HEK293 (cell line): ENCODE measurements at regions not wholly inside any gene's neighbourhood (a gene's known extent, or its start where the extent isn't known, plus 50 kb on each side); places are given as distances from the start of the nearest gene placed in this dataset.

Experiments
- CTCF ChIA-PET: fragments of 350-600 bp; formaldehyde crosslinking; extraction: SDS; loops from one replicate; lab custom pipeline; 2021; ENCODE audit warnings: antibody characterized with exemption; lab: Yijun Ruan, JAX
- POLR2A ChIA-PET: fragments of 300-600 bp; formaldehyde crosslinking; extraction: SDS; loops from one replicate; lab custom pipeline; 2020; ENCODE audit warnings: antibody characterized with exemption, inconsistent platforms; lab: Yijun Ruan, JAX
- H3K27ac ChIP-seq: fragments of 200-500 bp; sonication (Bioruptor generic); 2 replicates; pipeline ENCODE4 v1.5.1; 2014; ENCODE audit warnings: low read depth, low read length, control low read depth, inconsistent platforms; ENCODE audit errors: extremely low read depth
- H3K36me3 ChIP-seq, 2 experiments: fragments of 200-500 bp in 1 of 2; sonication (Bioruptor generic) in 1 of 2; 1 replicate in 1 of 2; 2 replicates in 1 of 2; pipeline ENCODE4 v1.5.1; 2014 to 2017; ENCODE audit warnings: inconsistent platforms in 2 of 2, low read length in 2 of 2; ENCODE audit not compliant: control insufficient read depth in 2 of 2, insufficient read depth in 1 of 2
- H3K4me1 ChIP-seq: fragments of 200-500 bp; sonication (Bioruptor generic); 2 replicates; pipeline ENCODE4 v1.5.1; 2014; ENCODE audit warnings: mild to moderate bottlenecking, low read length, inconsistent platforms; ENCODE audit not compliant: control insufficient read depth, insufficient read depth
- H3K4me3 ChIP-seq: 2 replicates; pipeline ENCODE4 v1.5.1; 2011; ENCODE audit warnings: low read depth, mild to moderate bottlenecking, control low read depth, low read length, moderate library complexity
- H3K9me3 ChIP-seq: fragments of 200-500 bp; sonication (Bioruptor generic); 2 replicates; pipeline ENCODE4 v1.5.1; 2014; ENCODE audit warnings: low read depth, low read length, inconsistent platforms; ENCODE audit not compliant: control insufficient read depth, insufficient read depth
- KLF9 ChIP-seq: fragments of 450-650 bp; formaldehyde crosslinking; IDR thresholded peaks from 2 replicates; pipeline ENCODE4 v1.5.1; 2016; ENCODE audit warnings: missing biosample characterization, missing genetic modification characterization, low read depth
- PRDM1 ChIP-seq: fragments of 450-650 bp; formaldehyde crosslinking; IDR thresholded peaks from 2 replicates; pipeline ENCODE4; 2016; ENCODE audit warnings: missing biosample characterization, missing genetic modification characterization
- PRDM2 ChIP-seq: fragments of 450-650 bp; formaldehyde crosslinking; IDR thresholded peaks from 2 replicates; pipeline ENCODE4 v1.5.1; 2016; ENCODE audit warnings: missing biosample characterization, missing genetic modification characterization, borderline replicate concordance
- SALL2 ChIP-seq: fragments of 450-650 bp; formaldehyde crosslinking; IDR thresholded peaks from 2 replicates; pipeline ENCODE4 v1.5.0; 2017; ENCODE audit warnings: missing biosample characterization, mild to moderate bottlenecking, missing genetic modification characterization, borderline replicate concordance
- SP2 ChIP-seq: fragments of 450-650 bp; formaldehyde crosslinking; IDR thresholded peaks from 2 replicates; pipeline ENCODE4 v1.5.1; 2016; ENCODE audit warnings: missing biosample characterization, missing genetic modification characterization
- ZNF148 ChIP-seq: fragments of 450-650 bp; formaldehyde crosslinking; IDR thresholded peaks from 2 replicates; pipeline ENCODE4 v1.5.0; 2017; ENCODE audit warnings: missing biosample characterization, missing genetic modification characterization, borderline replicate concordance
- ZNF157 ChIP-seq: fragments of 450-650 bp; formaldehyde crosslinking; IDR thresholded peaks from 2 replicates; pipeline ENCODE4 v1.5.1; 2016; ENCODE audit warnings: missing biosample characterization, missing genetic modification characterization
- ZNF221 ChIP-seq: fragments of 450-650 bp; formaldehyde crosslinking; IDR thresholded peaks from 2 replicates; pipeline ENCODE4 v1.5.1; 2017; ENCODE audit warnings: missing biosample characterization, missing genetic modification characterization, borderline replicate concordance
- ZNF280C ChIP-seq: fragments of 450-650 bp; formaldehyde crosslinking; IDR thresholded peaks from 2 replicates; pipeline ENCODE4 v1.5.1; 2016; ENCODE audit warnings: missing biosample characterization, missing genetic modification characterization
- ZNF302 ChIP-seq: fragments of 450-650 bp; formaldehyde crosslinking; IDR thresholded peaks from 2 replicates; pipeline ENCODE4 v1.5.1; 2016; ENCODE audit warnings: missing biosample characterization, missing genetic modification characterization, low read depth
- ZNF416 ChIP-seq: fragments of 450-650 bp; formaldehyde crosslinking; IDR thresholded peaks from 2 replicates; pipeline ENCODE4 v1.5.1; 2016; ENCODE audit warnings: missing biosample characterization, missing genetic modification characterization
- ZNF544 ChIP-seq: fragments of 450-650 bp; formaldehyde crosslinking; IDR thresholded peaks from 2 replicates; pipeline ENCODE4 v1.5.0; 2017; ENCODE audit warnings: missing biosample characterization, missing genetic modification characterization
- ZNF621 ChIP-seq: fragments of 450-650 bp; formaldehyde crosslinking; IDR thresholded peaks from 2 replicates; pipeline ENCODE4 v1.5.1; 2017; ENCODE audit warnings: missing biosample characterization, missing genetic modification characterization
- ZNF837 ChIP-seq: fragments of 450-650 bp; formaldehyde crosslinking; IDR thresholded peaks from 2 replicates; pipeline ENCODE4 v1.5.1; 2016; ENCODE audit warnings: missing biosample characterization, missing genetic modification characterization
- ZSCAN30 ChIP-seq: fragments of 450-650 bp; IDR thresholded peaks from 2 replicates; pipeline ENCODE4 v1.5.1; 2018; ENCODE audit warnings: missing biosample characterization, mild to moderate bottlenecking, missing genetic modification characterization, moderate library complexity

GRCh38 chr10:106083572-106083971 lies 1080.9 kb downstream of the SORCS1 start:
- Histone ChIP-seq H3K4me1 (no peaks in the 10 kb centered on the region), H3K9me3 (no peaks in the 10 kb centered on the region), H3K4me3 (no peak overlapping the region), H3K36me3 (no peaks in the 10 kb centered on the region), H3K27ac (no peak overlapping the region)
- ChIA-PET POLR2A (no interaction called here), CTCF (no interaction called here)
- no peak for TF ChIP-seq ZSCAN30 (tag by site-specific recombination)

DNA sequence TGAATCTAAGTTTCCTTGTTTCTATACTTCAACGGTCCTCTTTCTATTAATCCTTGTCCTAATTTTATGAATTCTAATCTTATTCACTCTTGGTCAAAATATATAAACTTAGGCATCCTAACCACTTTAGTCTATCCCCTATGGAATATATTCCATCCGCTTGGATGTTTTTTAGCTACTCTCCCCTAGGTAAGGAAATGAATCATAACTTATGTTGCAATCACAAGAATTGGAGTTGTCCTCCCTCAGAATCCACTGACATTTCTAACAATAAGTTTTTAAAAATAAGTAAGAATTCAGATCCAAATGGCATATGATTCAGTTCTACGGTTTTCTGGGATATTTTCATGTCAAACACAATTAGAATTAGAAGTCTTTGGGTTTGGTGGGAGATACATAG lies 1081.6 kb downstream of the SORCS1 start:
- TF ChIP-seq PRDM2 (tag by site-specific recombination): no peak
- TF ChIP-seq ZNF280C (tag by site-specific recombination): no peak
- TF ChIP-seq ZNF221 (tag by site-specific recombination): no peak
- no peak for TF ChIP-seq SP2
- TF ChIP-seq ZNF302 (tag by site-specific recombination): no peak
- ChIA-PET POLR2A (no interaction called here), CTCF (no interaction called here)
- Histone ChIP-seq H3K4me3 (no peak overlapping the region), H3K9me3 (no peaks in the 10 kb centered on the region), H3K27ac (no peak overlapping the region), H3K4me1 (no peaks in the 10 kb centered on the region), H3K36me3 (no peaks in the 10 kb centered on the region)

DNA sequence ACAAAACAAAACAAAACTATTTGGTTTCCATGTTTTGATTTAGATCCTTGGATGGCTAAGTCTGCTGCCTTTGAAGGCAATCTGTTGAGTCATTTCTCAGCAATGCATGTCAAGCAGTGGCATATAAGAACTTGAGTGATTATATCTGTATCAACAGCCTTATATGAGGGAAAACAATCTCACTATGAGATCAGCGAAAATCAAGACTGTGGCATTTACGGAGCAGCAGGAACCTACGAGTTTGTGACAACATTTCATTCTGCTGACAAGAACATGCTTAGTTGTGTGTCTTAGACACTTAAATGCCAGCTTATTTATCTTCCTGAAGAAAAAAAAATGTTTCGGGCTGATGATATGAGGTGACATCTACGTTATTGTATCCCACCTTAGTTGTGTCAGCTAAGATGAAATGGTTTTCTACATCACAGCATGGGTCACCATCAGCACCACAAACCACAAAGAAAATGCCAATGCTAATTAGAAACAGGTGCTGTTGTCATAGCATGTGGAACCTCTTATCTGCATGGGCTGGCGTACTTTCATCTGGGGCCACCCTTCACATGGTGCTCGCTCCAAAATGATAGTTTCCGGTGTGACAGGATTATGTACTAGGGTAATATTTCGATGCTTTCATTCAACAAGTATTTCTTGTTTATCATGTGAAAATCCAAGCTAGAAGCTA lies 1085.5 kb downstream of the SORCS1 start:
- Histone ChIP-seq H3K4me3 (no peak overlapping the region), H3K4me1 (no peaks in the 10 kb centered on the region), H3K9me3 (no peaks in the 10 kb centered on the region), H3K36me3 (no peaks in the 10 kb centered on the region), H3K27ac (no peak overlapping the region)
- ChIA-PET POLR2A (no interaction called here), CTCF (interaction anchor here (0.6 kb wide), 1 partner anchor 10 kb away, joined by 3 read pairs; no protein-coding TSS in a partner anchor)
- TF ChIP-seq SALL2: no peak
- no peak for TF ChIP-seq ZNF157
- no peak for TF ChIP-seq ZNF416

GRCh38 chr10:106076496-106076895 lies 1088.0 kb downstream of the SORCS1 start:
- ChIA-PET POLR2A (no interaction called here), CTCF (interaction anchor here (0.9 kb wide), 1 partner anchor 10 kb away, joined by 3 read pairs; no protein-coding TSS in a partner anchor)
- no peak overlapping the region for H3K4me3 ChIP-seq
- H3K36me3 ChIP-seq: no peaks in the 10 kb centered on the region
- H3K4me1 ChIP-seq: no peaks in the 10 kb centered on the region
- no peaks in the 10 kb centered on the region for H3K9me3 ChIP-seq
- no peak overlapping the region for H3K27ac ChIP-seq
- TF ChIP-seq PRDM1 (tag by site-specific recombination) (no peak), ZNF148 (tag by site-specific recombination) (no peak), ZNF544 (tag by site-specific recombination) (no peak), ZNF837 (tag by site-specific recombination) (no peak), KLF9 (tag by site-specific recombination) (no peak), ZNF621 (tag by site-specific recombination) (no peak)
